Loucy (cell line): ENCODE measurements at regions not wholly inside any gene's neighbourhood (a gene's known extent, or its start where the extent isn't known, plus 50 kb on each side); places are given as distances from the start of the nearest gene placed in this dataset.
"Not testable (repeated sequence)": the region's sequence is repeated elsewhere in the genome, so short reads cannot be mapped to it uniquely, and the experiment has no call there.

Experiments used
- CTCF ChIP-seq: fragments of 200-600 bp; sonication (generic); conservative IDR thresholded peaks from 2 replicates; pipeline ENCODE4 v1.5.1; 2014; ENCODE audit warnings: mild to moderate bottlenecking, antibody characterized with exemption, low read length
- EZH2phosphoT487 ChIP-seq: fragments of 200-600 bp; IDR thresholded peaks from 2 replicates; pipeline ENCODE4 v1.6.1; 2018; ENCODE audit warnings: antibody characterized with exemption, mild to moderate bottlenecking, moderate library complexity, borderline replicate concordance

- not testable (repeated sequence) for TF ChIP-seq CTCF, EZH2phosphoT487
These were observed 479.7 kb upstream of the SLITRK5 start for GRCh38 chr13:87191485-87191884.
